ENCODE measurements at regions not wholly inside any gene's neighbourhood (a gene's known extent, or its start where the extent isn't known, plus 50 kb on each side); places are given as distances from the start of the nearest gene placed in this dataset.

GRCh38 chr21:43361493-43362296 is 65.2 kb downstream of the SIK1 start:
- DNase-seq: no peak
- Mint-ChIP-seq H3K27ac (ENCODE audit: unreplicated experiment) (no peak overlapping the region), H3K9me3 (ENCODE audit: low read depth, unreplicated experiment) (no peaks in the 10 kb centered on the region), H3K36me3 (ENCODE audit: insufficient read depth, unreplicated experiment) (peaks cover 3% of the 10 kb centered on the region), H3K27me3 (ENCODE audit: unreplicated experiment) (no peaks in the 10 kb centered on the region), H3K4me3 (ENCODE audit: low read depth, unreplicated experiment) (no peak overlapping the region), H3K4me1 (ENCODE audit: low read depth, unreplicated experiment) (peaks cover 5% of the 10 kb centered on the region)
- intact Hi-C loops (cut with micrococcal nuclease; ENCODE audit: unreplicated experiment): no loop called here
- no TSS peak for BruUV-seq (replicated peaks)
- CTCF ChIA-PET: no interaction called here
- TF ChIP-seq CTCF (IDR thresholded peaks at IDR 0.05; ENCODE audit: unreplicated experiment): no peak

- Mint-ChIP-seq H3K4me1 (ENCODE audit: low read depth, unreplicated experiment) (peaks cover 5% of the 10 kb centered on the region), H3K36me3 (ENCODE audit: insufficient read depth, unreplicated experiment) (peaks cover 3% of the 10 kb centered on the region), H3K9me3 (ENCODE audit: low read depth, unreplicated experiment) (no peaks in the 10 kb centered on the region), H3K4me3 (ENCODE audit: low read depth, unreplicated experiment) (no peak overlapping the region), H3K27ac (ENCODE audit: unreplicated experiment) (no peak overlapping the region), H3K27me3 (ENCODE audit: unreplicated experiment) (no peaks in the 10 kb centered on the region)
- CTCF ChIA-PET: no interaction called here
- BruUV-seq (replicated peaks): no TSS peak
- no peak for DNase-seq
- intact Hi-C loops (cut with micrococcal nuclease; ENCODE audit: unreplicated experiment): no loop called here
- no peak for TF ChIP-seq CTCF (IDR thresholded peaks at IDR 0.05; ENCODE audit: unreplicated experiment)
These were observed 65.8 kb downstream of the SIK1 start for GRCh38 chr21:43361127-43361492.

GRCh38 chr21:43360441-43361126 is 66.3 kb downstream of the SIK1 start:
- peaks cover 3% of the 10 kb centered on the region for H3K36me3 Mint-ChIP-seq (ENCODE audit: insufficient read depth, unreplicated experiment)
- no peaks in the 10 kb centered on the region for H3K9me3 Mint-ChIP-seq (ENCODE audit: low read depth, unreplicated experiment)
- H3K4me3 Mint-ChIP-seq (ENCODE audit: low read depth, unreplicated experiment): no peak overlapping the region
- no TSS peak for BruUV-seq (replicated peaks)
- DNase-seq: no peak
- peaks cover 5% of the 10 kb centered on the region for H3K4me1 Mint-ChIP-seq (ENCODE audit: low read depth, unreplicated experiment)
- intact Hi-C loops (cut with micrococcal nuclease; ENCODE audit: unreplicated experiment): no loop called here
- H3K27me3 Mint-ChIP-seq (ENCODE audit: unreplicated experiment): no peaks in the 10 kb centered on the region
- no peak overlapping the region for H3K27ac Mint-ChIP-seq (ENCODE audit: unreplicated experiment)
- CTCF ChIA-PET: no interaction called here
- no peak for TF ChIP-seq CTCF (IDR thresholded peaks at IDR 0.05; ENCODE audit: unreplicated experiment)

GRCh38 chr21:43358940-43359822 is 67.8 kb downstream of the SIK1 start:
- CTCF ChIA-PET: no interaction called here
- Mint-ChIP-seq H3K9me3 (ENCODE audit: low read depth, unreplicated experiment) (no peaks in the 10 kb centered on the region), H3K36me3 (ENCODE audit: insufficient read depth, unreplicated experiment) (no peaks in the 10 kb centered on the region), H3K4me1 (ENCODE audit: low read depth, unreplicated experiment) (no peaks in the 10 kb centered on the region), H3K27ac (ENCODE audit: unreplicated experiment) (no peak overlapping the region), H3K27me3 (ENCODE audit: unreplicated experiment) (no peaks in the 10 kb centered on the region), H3K4me3 (ENCODE audit: low read depth, unreplicated experiment) (no peak overlapping the region)
- no TSS peak for BruUV-seq (replicated peaks)
- intact Hi-C loops (cut with micrococcal nuclease; ENCODE audit: unreplicated experiment): no loop called here
- no peak for TF ChIP-seq CTCF (IDR thresholded peaks at IDR 0.05; ENCODE audit: unreplicated experiment)
- DNase-seq: no peak

Data from Calu3 (cell line).